Neuronal stem cell (in vitro differentiated cells): ENCODE measurements at regions not wholly inside any gene's neighbourhood (a gene's known extent, or its start where the extent isn't known, plus 50 kb on each side); places are given as distances from the start of the nearest gene placed in this dataset.
A peak's percentile ranks its signal among the peaks of the same experiment; 100 is the strongest.

ENCODE experiments used
- DNase-seq: peaks from one replicate; pipeline ENCODE4 v3.0.0-alpha.2; 2013; ENCODE audit warnings: low spot score
- H2AFZ ChIP-seq: one replicate; pipeline ENCODE4 v1.6.1; 2013; ENCODE audit warnings: mild to moderate bottlenecking, low read length, inconsistent platforms
- H2AK5ac ChIP-seq: 2 replicates; pipeline ENCODE4 v1.6.1; 2013; ENCODE audit warnings: low read depth, mild to moderate bottlenecking, inconsistent platforms, low read length, moderate library complexity, mixed read lengths
- H2BK120ac ChIP-seq: 2 replicates; pipeline ENCODE4 v1.6.1; 2013; ENCODE audit warnings: low read depth, mild to moderate bottlenecking, inconsistent platforms, low read length, moderate library complexity, mixed read lengths
- H2BK12ac ChIP-seq: one replicate; pipeline ENCODE4 v1.6.1; 2013; ENCODE audit warnings: low read length, inconsistent platforms
- H2BK15ac ChIP-seq: 2 replicates; pipeline ENCODE4 v1.6.1; 2013; ENCODE audit warnings: mild to moderate bottlenecking, low read length, inconsistent platforms, mixed read lengths
- H2BK5ac ChIP-seq: one replicate; pipeline ENCODE4 v1.6.1; 2013; ENCODE audit warnings: inconsistent platforms, mild to moderate bottlenecking, low read length, moderate library complexity
- H3K14ac ChIP-seq: one replicate; pipeline ENCODE4 v1.6.1; 2013; ENCODE audit warnings: low read length, inconsistent platforms
- H3K18ac ChIP-seq: 2 replicates; pipeline ENCODE4 v1.6.1; 2013; ENCODE audit warnings: low read length, inconsistent platforms
- H3K23ac ChIP-seq: 2 replicates; pipeline ENCODE4 v1.6.1; 2013; ENCODE audit warnings: low read depth, mild to moderate bottlenecking, mixed read lengths, low read length, inconsistent platforms; ENCODE audit not compliant: poor library complexity
- H3K27ac ChIP-seq: replicated peaks from 3 replicates; pipeline ENCODE4 v1.5.1; 2013; ENCODE audit warnings: low read length, inconsistent platforms
- H3K27me3 ChIP-seq, 3 experiments: 2 replicates each; pipeline ENCODE4 v1.6.1; 2013; ENCODE audit warnings: low read length in 3 of 3, mild to moderate bottlenecking in 2 of 3, inconsistent platforms in 1 of 3, low read depth in 1 of 3, mixed read lengths in 1 of 3, moderate library complexity in 1 of 3; ENCODE audit not compliant: control insufficient read depth in 3 of 3, insufficient read depth in 3 of 3
- H3K36me3 ChIP-seq, 2 donors: replicated peaks in 1 of 2; 2 replicates each; pipeline ENCODE4 v1.6.1; 2013; ENCODE audit warnings: low read length in 2 of 2; ENCODE audit not compliant: control insufficient read depth in 2 of 2, insufficient read depth in 2 of 2
- H3K4ac ChIP-seq: 2 replicates; pipeline ENCODE4 v1.6.1; 2013; ENCODE audit warnings: inconsistent platforms, mild to moderate bottlenecking, low read length, moderate library complexity
- H3K4me1 ChIP-seq, 2 donors: 1 replicate in 1 of 2; 2 replicates in 1 of 2; pipeline ENCODE4 v1.6.1; 2013; ENCODE audit warnings: low read length in 2 of 2, low read depth in 1 of 2; ENCODE audit not compliant: control insufficient read depth in 2 of 2, insufficient read depth in 1 of 2
- H3K4me2 ChIP-seq: one replicate; pipeline ENCODE4 v1.6.1; 2013; ENCODE audit warnings: mild to moderate bottlenecking, low read length, inconsistent platforms; ENCODE audit not compliant: insufficient read depth, poor library complexity, severe bottlenecking
- H3K4me3 ChIP-seq, 2 donors: 2 replicates each; pipeline ENCODE4 v1.5.1; 2013; ENCODE audit warnings: low read length in 2 of 2, mild to moderate bottlenecking in 2 of 2, inconsistent platforms in 1 of 2, moderate library complexity in 1 of 2
- H3K79me1 ChIP-seq: one replicate; pipeline ENCODE4 v1.6.1; 2013; ENCODE audit warnings: low read depth, mild to moderate bottlenecking, inconsistent platforms, low read length, moderate library complexity
- H3K9ac ChIP-seq: one replicate; pipeline ENCODE4 v1.6.1; 2013; ENCODE audit warnings: mild to moderate bottlenecking, low read depth, low read length, inconsistent platforms; ENCODE audit not compliant: poor library complexity
- H3K9me3 ChIP-seq, 2 donors: replicated peaks in 1 of 2; 2 replicates each; pipeline versions ENCODE3 to v1.6.1; 2013; ENCODE audit warnings: low read length in 2 of 2, mild to moderate bottlenecking in 2 of 2, inconsistent platforms in 1 of 2, low read depth in 1 of 2, mixed read lengths in 1 of 2, moderate library complexity in 1 of 2; ENCODE audit not compliant: control insufficient read depth in 2 of 2, insufficient read depth in 1 of 2
- H4K8ac ChIP-seq: one replicate; pipeline ENCODE4 v1.6.1; 2013; ENCODE audit warnings: low read depth, mild to moderate bottlenecking, inconsistent platforms, low read length, moderate library complexity
- H4K91ac ChIP-seq: one replicate; pipeline ENCODE4 v1.6.1; 2013; ENCODE audit warnings: low read length, low read depth, mild to moderate bottlenecking, inconsistent platforms; ENCODE audit not compliant: poor library complexity
- WGBS, 2 donors: extraction: QIAGEN DNeasy Blood & Tissue Kit; methylation state at CpG; one replicate each; pipeline ENCODE4 v1.1.7; 2013; ENCODE audit warnings: missing lambda C conversion rate in 2 of 2, mixed read lengths in 1 of 2; ENCODE audit not compliant: insufficient read length in 2 of 2, insufficient replicate concordance in 1 of 2; ENCODE audit errors: extremely low coverage in 2 of 2; 5-methylcytosine and 5-hydroxymethylcytosine counted together

GRCh38 chr13:57314897-57315520, 148.0 kb downstream of the PRR20E start:
- Histone ChIP-seq H3K14ac (no peak overlapping the region), H3K18ac (no peak overlapping the region), H2AFZ (no peak overlapping the region), H4K91ac (no peak overlapping the region), H3K23ac (peak overlapping the region; percentile 35), H4K8ac (peak overlapping the region; percentile 1), H2BK120ac (no peak overlapping the region), H3K36me3 (no peaks in the 10 kb centered on the region), H3K4me3 (no peak overlapping the region), H3K27ac (no peak overlapping the region), H3K9ac (no peak overlapping the region), H2BK5ac (no peak overlapping the region), H3K4me2 (no peak overlapping the region), H2AK5ac (no peak overlapping the region), H3K9me3 (no peaks in the 10 kb centered on the region), H2BK12ac (no peak overlapping the region), H3K4me1 (peaks cover 0 to 9% of the 10 kb centered on the region in 2 donors), H3K4ac (no peak overlapping the region), H3K79me1 (no peaks in the 10 kb centered on the region), H2BK15ac (no peak overlapping the region), H3K27me3 (no peaks in the 10 kb centered on the region)
- peak; percentile 27 for DNase-seq
- WGBS, 2 donors: no CpG with 5 or more reads among the region's 6 CpGs

GRCh38 chr13:57326532-57326931, 159.5 kb downstream of the PRR20E start:
- H2BK12ac ChIP-seq: no peak overlapping the region
- no peak for DNase-seq
- no peak overlapping the region for H3K4me3 ChIP-seq
- H2BK5ac ChIP-seq: no peak overlapping the region
- no peak overlapping the region for H3K9ac ChIP-seq
- no peaks in the 10 kb centered on the region for H3K4me1 ChIP-seq
- H3K9me3 ChIP-seq: no peaks in the 10 kb centered on the region
- H2BK15ac ChIP-seq: no peak overlapping the region
- no peak overlapping the region for H4K91ac ChIP-seq
- H3K79me1 ChIP-seq: no peaks in the 10 kb centered on the region
- no peak overlapping the region for H3K18ac ChIP-seq
- no peaks in the 10 kb centered on the region for H3K36me3 ChIP-seq
- H2AK5ac ChIP-seq: no peak overlapping the region
- no peak overlapping the region for H4K8ac ChIP-seq
- no peak overlapping the region for H3K14ac ChIP-seq
- no peak overlapping the region for H3K4me2 ChIP-seq
- H2BK120ac ChIP-seq: no peak overlapping the region
- no peak overlapping the region for H2AFZ ChIP-seq
- no peak overlapping the region for H3K27ac ChIP-seq
- no peak overlapping the region for H3K4ac ChIP-seq
- no peaks in the 10 kb centered on the region for H3K27me3 ChIP-seq
- no peak overlapping the region for H3K23ac ChIP-seq
- WGBS, 2 donors: no CpG with 5 or more reads among the region's 1 CpG

- no CpG with 5 or more reads among the region's 2 CpGs for WGBS, 2 donors
Observed at GRCh38 chr13:57340878-57341277, 173.9 kb downstream of the PRR20E start.

GRCh38 chr13:57345526-57345925, 178.5 kb downstream of the PRR20E start:
- H3K23ac ChIP-seq: no peak overlapping the region
- no peak overlapping the region for H3K4me2 ChIP-seq
- H4K91ac ChIP-seq: no peak overlapping the region
- no peak overlapping the region for H2BK15ac ChIP-seq
- no peaks in the 10 kb centered on the region for H3K4me1 ChIP-seq
- H2BK5ac ChIP-seq: no peak overlapping the region
- no peak overlapping the region for H3K27ac ChIP-seq
- no peak overlapping the region for H3K18ac ChIP-seq
- no peaks in the 10 kb centered on the region for H3K27me3 ChIP-seq
- no peak overlapping the region for H4K8ac ChIP-seq
- no peak overlapping the region for H3K4me3 ChIP-seq
- no peak overlapping the region for H2AFZ ChIP-seq
- H2AK5ac ChIP-seq: no peak overlapping the region
- no peak overlapping the region for H3K14ac ChIP-seq
- no peaks in the 10 kb centered on the region for H3K9me3 ChIP-seq
- DNase-seq: no peak
- H3K79me1 ChIP-seq: no peaks in the 10 kb centered on the region
- H3K4ac ChIP-seq: no peak overlapping the region
- H2BK120ac ChIP-seq: no peak overlapping the region
- H2BK12ac ChIP-seq: no peak overlapping the region
- no peak overlapping the region for H3K9ac ChIP-seq
- H3K36me3 ChIP-seq: no peaks in the 10 kb centered on the region
- WGBS, 2 donors: no CpG with 5 or more reads among the region's 1 CpG

More at GRCh38 chr13:57340878-57341277, 173.9 kb downstream of the PRR20E start:
- Histone ChIP-seq H2BK12ac (no peak overlapping the region), H3K9ac (no peak overlapping the region), H2BK5ac (no peak overlapping the region), H3K27me3 (no peaks in the 10 kb centered on the region), H3K23ac (no peak overlapping the region), H3K18ac (no peak overlapping the region), H2BK15ac (no peak overlapping the region), H4K8ac (no peak overlapping the region), H3K14ac (no peak overlapping the region), H3K36me3 (no peaks in the 10 kb centered on the region), H4K91ac (no peak overlapping the region), H3K4me2 (no peak overlapping the region), H3K27ac (no peak overlapping the region), H3K79me1 (no peaks in the 10 kb centered on the region), H2BK120ac (no peak overlapping the region), H3K4me1 (no peaks in the 10 kb centered on the region), H3K4me3 (no peak overlapping the region), H3K9me3 (no peaks in the 10 kb centered on the region), H3K4ac (no peak overlapping the region), H2AFZ (no peak overlapping the region), H2AK5ac (no peak overlapping the region)
- no peak for DNase-seq
